ENCODE measurements at regions not wholly inside any gene's neighbourhood (a gene's known extent, or its start where the extent isn't known, plus 50 kb on each side); places are given as distances from the start of the nearest gene placed in this dataset.

GRCh38 chr1:106751002-106751401 lies 305.5 kb upstream of the PRMT6 start:
- H2AFZ ChIP-seq (ENCODE audit: insufficient read depth, low read depth, low read length, poor library complexity, severe bottlenecking): no peak overlapping the region
- no peak for ATAC-seq (ENCODE audit: low read depth)
- no CpG with 5 or more reads among the region's 2 CpGs for WGBS (ENCODE audit: insufficient coverage)
- H3K36me3 ChIP-seq (replicated peaks in 1 of 2; ENCODE audit: control extremely low read depth in 1 of 2, control insufficient read depth in 1 of 2, extremely low read depth in 1 of 2, insufficient read depth in 2 of 2, low read length in 1 of 2): no peaks in the 10 kb centered on the region
- no peak overlapping the region for H3K4me3 ChIP-seq (ENCODE audit: control extremely low read depth in 1 of 5, extremely low read depth in 1 of 5, insufficient read depth in 1 of 5, low read depth in 2 of 5, low read length in 4 of 5)
- DNase-seq: no peak
- Mint-ChIP-seq H3K9me3 (ENCODE audit: insufficient read depth) (no peaks in the 10 kb centered on the region), H3K4me1 (peaks cover 3% of the 10 kb centered on the region), H3K4me3 (no peak overlapping the region), H3K27me3 (no peaks in the 10 kb centered on the region), H3K27ac (no peak overlapping the region)
- H3K9me3 ChIP-seq (ENCODE audit: control extremely low read depth in 1 of 3, control insufficient read depth in 2 of 3, insufficient read depth in 1 of 3, low read length in 2 of 3): no peaks in the 10 kb centered on the region
- intact Hi-C loops (cut with micrococcal nuclease): no loop called here
- no peaks in the 10 kb centered on the region for H3K27me3 ChIP-seq (replicated peaks in 1 of 4; ENCODE audit: control extremely low read depth in 1 of 4, control insufficient read depth in 3 of 4, insufficient read depth in 4 of 4, low read length in 3 of 4)
- H3K4me1 ChIP-seq (ENCODE audit: control insufficient read depth in 2 of 2, insufficient read depth in 2 of 2, low read length in 2 of 2): no peaks in the 10 kb centered on the region
- no peaks in the 10 kb centered on the region for H4K20me1 ChIP-seq (ENCODE audit: control insufficient read depth, insufficient read depth, low read length, poor library complexity, severe bottlenecking)
- H3K79me2 ChIP-seq (ENCODE audit: control insufficient read depth, insufficient read depth, low read length): no peaks in the 10 kb centered on the region
- TF ChIP-seq EZH2 (IDR thresholded peaks at IDR 0.05; ENCODE audit: borderline replicate concordance, insufficient read depth, low read depth, low read length, poor library complexity, severe bottlenecking): no peak
- no peak for TF ChIP-seq CTCF (IDR thresholded peaks at IDR 0.05)
- H3K4me2 ChIP-seq (replicated peaks; ENCODE audit: low read depth, low read length, poor library complexity, severe bottlenecking): no peak overlapping the region
- H3K27ac ChIP-seq (ENCODE audit: low read length in 2 of 2): no peak overlapping the region
- CTCF ChIA-PET: no interaction called here
- H3K9ac ChIP-seq (ENCODE audit: low read length): no peak overlapping the region
- POLR2A ChIA-PET: no interaction called here

GRCh38 chr1:106753066-106753465 lies 303.4 kb upstream of the PRMT6 start:
- Histone ChIP-seq H3K27me3 (replicated peaks in 1 of 4; ENCODE audit: control extremely low read depth in 1 of 4, control insufficient read depth in 3 of 4, insufficient read depth in 4 of 4, low read length in 3 of 4) (no peaks in the 10 kb centered on the region), H3K9me3 (ENCODE audit: control extremely low read depth in 1 of 3, control insufficient read depth in 2 of 3, insufficient read depth in 1 of 3, low read length in 2 of 3) (no peaks in the 10 kb centered on the region), H4K20me1 (ENCODE audit: control insufficient read depth, insufficient read depth, low read length, poor library complexity, severe bottlenecking) (no peaks in the 10 kb centered on the region), H3K27ac (ENCODE audit: low read length in 2 of 2) (no peak overlapping the region), H3K4me3 (ENCODE audit: control extremely low read depth in 1 of 5, extremely low read depth in 1 of 5, insufficient read depth in 1 of 5, low read depth in 2 of 5, low read length in 4 of 5) (no peak overlapping the region), H3K36me3 (replicated peaks in 1 of 2; ENCODE audit: control extremely low read depth in 1 of 2, control insufficient read depth in 1 of 2, extremely low read depth in 1 of 2, insufficient read depth in 2 of 2, low read length in 1 of 2) (no peaks in the 10 kb centered on the region), H2AFZ (ENCODE audit: insufficient read depth, low read depth, low read length, poor library complexity, severe bottlenecking) (no peak overlapping the region), H3K9ac (ENCODE audit: low read length) (no peak overlapping the region), H3K79me2 (ENCODE audit: control insufficient read depth, insufficient read depth, low read length) (no peaks in the 10 kb centered on the region), H3K4me2 (replicated peaks; ENCODE audit: low read depth, low read length, poor library complexity, severe bottlenecking) (no peak overlapping the region), H3K4me1 (ENCODE audit: control insufficient read depth in 2 of 2, insufficient read depth in 2 of 2, low read length in 2 of 2) (no peaks in the 10 kb centered on the region)
- intact Hi-C loops (cut with micrococcal nuclease): no loop called here
- TF ChIP-seq EZH2 (IDR thresholded peaks at IDR 0.05; ENCODE audit: borderline replicate concordance, insufficient read depth, low read depth, low read length, poor library complexity, severe bottlenecking) (no peak), CTCF (IDR thresholded peaks at IDR 0.05) (no peak)
- H3K27ac Mint-ChIP-seq: no peak overlapping the region
- WGBS (ENCODE audit: insufficient coverage): no CpG with 5 or more reads among the region's 1 CpG
- ChIA-PET CTCF (no interaction called here), POLR2A (no interaction called here)
- no peaks in the 10 kb centered on the region for H3K9me3 Mint-ChIP-seq (ENCODE audit: insufficient read depth)
- H3K4me3 Mint-ChIP-seq: no peak overlapping the region
- no peaks in the 10 kb centered on the region for H3K27me3 Mint-ChIP-seq
- DNase-seq: no peak
- no peaks in the 10 kb centered on the region for H3K4me1 Mint-ChIP-seq
- ATAC-seq (ENCODE audit: low read depth): no peak
